Adrenal gland (tissue), 9 donors: ENCODE measurements at regions not wholly inside any gene's neighbourhood (a gene's known extent, or its start where the extent isn't known, plus 50 kb on each side); places are given as distances from the start of the nearest gene placed in this dataset.

Source experiments
- DNase-seq, 7 donors: peaks; one replicate each; pipeline ENCODE4 v3.0.0-alpha.2; 2019 to 2020
- H3K27ac ChIP-seq, 5 donors: fragments of 200-600 bp; sonication (generic) in 4 of 5; 1 replicate in 3 of 5; 2 replicates in 2 of 5; pipeline versions ENCODE4 v1.5.1 to v1.8.0; 2016 to 2020; ENCODE audit warnings: mild to moderate bottlenecking in 1 of 5
- H3K27me3 ChIP-seq: fragments of 200-600 bp; 2 replicates; pipeline ENCODE4 v1.8.0; 2021
- H3K36me3 ChIP-seq, 2 donors: fragments of 200-600 bp; replicated peaks in 1 of 2; 1 replicate in 1 of 2; 2 replicates in 1 of 2; pipeline versions ENCODE4 v1.5.1 to v1.8.0; 2018 to 2022
- H3K4me1 ChIP-seq, 2 donors: fragments of 200-600 bp; replicated peaks in 1 of 2; 1 replicate in 1 of 2; 2 replicates in 1 of 2; pipeline versions ENCODE4 v1.5.1 to v1.8.0; 2018 to 2021
- H3K4me3 ChIP-seq, 4 donors: fragments of 200-600 bp; sonication (generic) in 3 of 4; one replicate each; pipeline ENCODE4 v1.5.1; 2016 to 2018
- H3K9me3 ChIP-seq, 3 donors: fragments of 200-600 bp; sonication (generic) in 1 of 3; replicated peaks in 1 of 3; 1 replicate in 2 of 3; 2 replicates in 1 of 3; pipeline versions ENCODE4 v1.5.1 to v1.8.0; 2016 to 2021
- CTCF ChIP-seq, 6 experiments: fragments of 450-650 bp in 4 of 6; fragments of 200-600 bp in 2 of 6; sonication (generic) in 1 of 6; IDR thresholded peaks; 1 replicate in 5 of 6; 2 replicates in 1 of 6; pipeline versions ENCODE4 v1.5.1 to v1.8.0; 2016 to 2021; ENCODE audit warnings: antibody characterized with exemption in 6 of 6, mild to moderate bottlenecking in 2 of 6, moderate library complexity in 1 of 6
- POLR2A ChIP-seq, 2 donors: fragments of 450-650 bp; IDR thresholded peaks; one replicate each; pipeline ENCODE4 v1.6.1; 2017; ENCODE audit warnings: antibody characterized with exemption in 2 of 2, mild to moderate bottlenecking in 2 of 2, moderate library complexity in 1 of 2
- WGBS, 4 donors: extraction: QIAGEN DNeasy Blood & Tissue Kit in 2 of 4; methylation state at CpG; one replicate each; pipeline versions ENCODE4 v1.1.5 to v1.1.7; 2013 to 2017; 5-methylcytosine and 5-hydroxymethylcytosine counted together
- intact Hi-C, 2 donors: fragments of 100-400 bp; cut with DNase I; formaldehyde crosslinking; loops; one replicate each; pipeline versions ENCODE4 v1.14.1 to v1.15.0; 2022 to 2023
- donor health status: healthy with polysubstance abuse.
- donor health status: Bipolar disorder and iron deficiency.
- donor health status: DM: yes; HTN: yes; CAD: no.
- donor health status: DM: no; HTN: no; CAD: no.
- donor health status: DM: no; HTN: no; CAD: no.

GRCh38 chr3:148408667-148409066 lies 289.0 kb upstream of the AGTR1 start:
- Histone ChIP-seq H3K36me3 (no peaks in the 10 kb centered on the region), H3K9me3 (no peaks in the 10 kb centered on the region), H3K4me1 (no peaks in the 10 kb centered on the region), H3K4me3 (no peak overlapping the region), H3K27me3 (no peaks in the 10 kb centered on the region), H3K27ac (no peak overlapping the region)
- TF ChIP-seq CTCF (IDR thresholded peaks at IDR 0.05) (no peak), POLR2A (IDR thresholded peaks at IDR 0.05) (no peak)
- 86 to 89% (median 88%) methylated on average over 3 of the region's 3 CpGs for WGBS, 4 donors
- intact Hi-C loops: no loop called here
- no peak for DNase-seq

- intact Hi-C loops: no loop called here
These were observed 277.5 kb upstream of the AGTR1 start for GRCh38 chr3:148420242-148420641.

GRCh38 chr3:148428862-148429605 lies 268.7 kb upstream of the AGTR1 start:
- no peak overlapping the region for H3K4me3 ChIP-seq
- H3K27ac ChIP-seq: no peak overlapping the region
- no peaks in the 10 kb centered on the region for H3K4me1 ChIP-seq
- DNase-seq: no peak
- WGBS, 4 donors: 75 to 81% (median 76%) methylated on average over 3 of the region's 3 CpGs
- H3K36me3 ChIP-seq: no peaks in the 10 kb centered on the region
- no peaks in the 10 kb centered on the region for H3K9me3 ChIP-seq
- no peaks in the 10 kb centered on the region for H3K27me3 ChIP-seq
- intact Hi-C loops: no loop called here
- TF ChIP-seq POLR2A (IDR thresholded peaks at IDR 0.05) (no peak), CTCF (IDR thresholded peaks at IDR 0.05) (no peak)

More at GRCh38 chr3:148420242-148420641, 277.5 kb upstream of the AGTR1 start:
- TF ChIP-seq POLR2A (IDR thresholded peaks at IDR 0.05): no peak
- no peak for TF ChIP-seq CTCF (IDR thresholded peaks at IDR 0.05)
- Histone ChIP-seq H3K9me3 (no peaks in the 10 kb centered on the region), H3K4me3 (no peak overlapping the region), H3K4me1 (no peaks in the 10 kb centered on the region), H3K27ac (no peak overlapping the region), H3K36me3 (no peaks in the 10 kb centered on the region), H3K27me3 (no peaks in the 10 kb centered on the region)
- WGBS, 4 donors: 79 to 88% (median 84%) methylated on average over 6 of the region's 6 CpGs
- no peak for DNase-seq

GRCh38 chr3:148433665-148434064 lies 264.0 kb upstream of the AGTR1 start:
- Histone ChIP-seq H3K27me3 (no peaks in the 10 kb centered on the region), H3K36me3 (no peaks in the 10 kb centered on the region), H3K4me1 (no peaks in the 10 kb centered on the region), H3K9me3 (no peaks in the 10 kb centered on the region), H3K27ac (no peak overlapping the region), H3K4me3 (no peak overlapping the region)
- 68 to 75% (median 72%) methylated on average over 2 of the region's 2 CpGs for WGBS, 4 donors
- DNase-seq: no peak
- intact Hi-C loops: no loop called here
- no peak for TF ChIP-seq POLR2A (IDR thresholded peaks at IDR 0.05)
- no peak for TF ChIP-seq CTCF (IDR thresholded peaks at IDR 0.05)
